OCI-LY7 (cell line): ENCODE measurements at regions not wholly inside any gene's neighbourhood (a gene's known extent, or its start where the extent isn't known, plus 50 kb on each side); places are given as distances from the start of the nearest gene placed in this dataset.

Source experiments
- CTCF ChIP-seq: fragments of 200-600 bp; sonication (generic); conservative IDR thresholded peaks from 2 replicates; pipeline ENCODE4 v1.5.1; 2014; ENCODE audit warnings: mild to moderate bottlenecking, antibody characterized with exemption, low read length, moderate library complexity, mixed read lengths
- EZH2phosphoT487 ChIP-seq: fragments of 200-600 bp; sonication (generic); IDR thresholded peaks from 2 replicates; pipeline ENCODE4 v1.6.1; 2018; ENCODE audit warnings: low read depth, borderline replicate concordance, mild to moderate bottlenecking, mixed run types, antibody characterized with exemption, low read length, moderate library complexity, mixed read lengths

- no peak for TF ChIP-seq CTCF
- TF ChIP-seq EZH2phosphoT487, result no peak
These were observed 499.8 kb downstream of the MID1IP1 start for GRCh38 chrX:39301036-39301435.
